HG03066 (cell line): ENCODE measurements at regions not wholly inside any gene's neighbourhood (a gene's known extent, or its start where the extent isn't known, plus 50 kb on each side); places are given as distances from the start of the nearest gene placed in this dataset.
"Not testable (repeated sequence)": the region's sequence is repeated elsewhere in the genome, so short reads cannot be mapped to it uniquely, and the experiment has no call there.

Source experiments
- ATAC-seq: cut with Tn5 transposase; IDR thresholded peaks from one replicate; pipeline ENCODE4 v1.9.1; 2021; ENCODE audit warnings: low read depth; ENCODE audit not compliant: unreplicated experiment

DNA sequence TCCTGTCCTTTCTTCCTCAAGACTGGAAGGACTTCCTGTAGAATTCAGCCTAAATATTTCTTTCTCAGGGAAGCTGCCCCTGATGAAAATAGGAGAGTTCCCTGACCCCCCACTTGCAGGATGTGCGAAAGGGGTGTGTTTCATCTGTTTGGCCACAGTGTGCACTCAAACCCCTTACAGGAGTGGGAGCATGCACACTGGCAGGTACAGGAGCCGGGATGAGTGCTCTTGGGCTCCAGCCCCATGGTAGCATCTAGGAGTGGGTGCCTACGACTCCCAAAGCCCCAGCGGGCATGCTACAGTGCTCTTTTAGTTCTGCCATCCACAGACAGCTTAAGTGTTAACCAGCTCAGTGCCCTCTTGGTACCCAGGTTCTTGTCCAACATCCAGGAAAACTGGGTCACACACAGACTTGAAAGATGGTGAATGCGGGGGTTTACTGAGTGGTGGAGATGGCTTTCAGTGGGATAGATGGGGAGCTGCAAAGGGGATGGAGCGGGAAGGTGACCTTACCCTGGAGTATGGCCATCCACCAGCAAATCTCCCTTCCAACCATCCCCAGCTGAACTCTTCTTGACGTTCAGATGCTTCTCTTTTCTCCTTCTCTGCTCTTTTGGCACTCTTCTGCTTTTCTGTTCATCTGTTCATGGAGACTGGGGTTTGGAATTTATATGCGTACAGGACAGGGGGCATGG, 295.0 kb upstream of the NCKAP5 start:
- no peak for ATAC-seq

DNA sequence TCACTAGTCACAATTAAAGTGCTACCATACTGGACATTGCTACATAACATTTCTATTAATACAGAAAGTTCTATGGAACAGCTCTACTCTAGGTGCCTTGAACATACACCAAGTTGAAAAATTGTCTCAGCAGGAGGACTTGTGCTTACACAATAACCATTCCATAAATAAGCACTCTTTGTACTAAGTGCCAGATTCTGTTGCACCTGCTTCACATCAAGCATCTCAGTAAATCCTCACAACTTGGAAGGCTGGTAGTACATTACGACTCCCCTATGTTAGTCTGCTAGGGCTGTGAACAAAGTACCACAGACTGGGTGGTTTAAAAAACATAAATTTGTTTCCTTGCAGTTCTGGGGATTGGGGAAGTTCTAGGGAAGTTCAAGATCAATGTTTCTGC, 296.9 kb upstream of the NCKAP5 start:
- ATAC-seq: no peak

DNA sequence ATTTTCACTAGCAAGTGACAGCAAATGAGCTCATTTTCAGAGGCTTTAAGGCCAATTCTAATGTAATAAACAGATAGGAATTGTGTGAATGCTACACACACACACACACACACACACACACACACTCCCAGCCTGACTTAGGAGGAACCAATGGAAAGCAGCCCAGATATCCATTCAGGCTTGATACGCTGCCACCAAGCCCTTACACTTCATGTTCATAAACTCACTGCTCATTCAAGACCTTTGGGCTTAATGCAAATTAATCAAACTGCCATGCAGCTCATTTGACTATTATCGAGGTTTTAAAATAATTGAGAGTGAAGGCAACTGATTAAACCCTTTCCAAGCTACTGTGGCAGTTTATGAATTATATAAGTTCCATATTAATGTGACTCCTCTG, 298.9 kb upstream of the NCKAP5 start:
- ATAC-seq: no peak

DNA sequence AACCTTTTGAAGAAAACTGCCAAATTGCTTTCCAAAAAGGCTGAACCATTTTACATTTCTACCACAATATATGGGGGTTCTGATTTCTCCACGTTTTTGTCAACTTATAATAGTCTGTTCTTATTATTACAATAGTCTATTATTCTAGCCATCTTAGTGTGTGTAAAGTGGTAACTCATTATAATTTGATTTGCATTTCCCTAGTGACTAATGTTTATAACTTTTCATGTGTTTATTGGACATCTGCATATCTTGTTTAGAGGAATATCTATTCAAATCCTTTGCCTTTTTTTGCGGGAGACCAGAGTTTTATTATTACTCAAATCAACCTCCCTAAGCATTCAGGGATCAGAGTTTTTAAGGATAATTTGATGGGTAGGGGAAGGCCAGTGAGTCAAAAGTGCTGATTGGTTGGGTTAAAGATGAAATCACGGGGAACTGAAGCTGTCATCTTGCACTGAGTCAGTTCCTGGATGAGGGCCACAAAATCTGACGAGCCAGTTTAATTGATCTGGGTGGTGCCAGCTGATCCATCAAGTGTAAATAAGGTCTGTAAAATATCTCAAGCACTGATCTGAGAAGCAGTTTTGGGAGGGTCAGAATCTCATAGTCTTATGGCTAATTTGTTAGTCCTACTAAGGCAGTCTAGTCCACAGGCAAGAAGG, 303.4 kb upstream of the NCKAP5 start:
- no peak for ATAC-seq

DNA sequence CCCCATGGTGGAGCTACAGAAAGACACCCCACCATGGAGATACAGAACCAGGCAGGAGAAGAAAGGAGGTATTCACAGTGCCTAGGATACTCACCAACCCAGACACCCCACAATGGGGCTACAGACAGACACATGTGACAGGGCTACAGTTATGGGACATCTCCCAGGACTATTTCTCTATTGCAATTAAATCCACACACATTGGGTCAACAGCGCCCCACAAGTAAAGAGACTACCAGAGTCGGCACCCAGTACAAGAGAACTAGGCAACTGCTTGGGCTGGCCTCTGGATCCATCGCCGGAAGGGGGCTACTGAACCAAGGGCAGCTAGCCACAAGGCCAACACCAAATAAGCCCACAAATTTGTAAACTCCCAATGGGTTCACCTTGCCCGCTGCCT, 310.1 kb upstream of the NCKAP5 start:
- no peak for ATAC-seq

DNA sequence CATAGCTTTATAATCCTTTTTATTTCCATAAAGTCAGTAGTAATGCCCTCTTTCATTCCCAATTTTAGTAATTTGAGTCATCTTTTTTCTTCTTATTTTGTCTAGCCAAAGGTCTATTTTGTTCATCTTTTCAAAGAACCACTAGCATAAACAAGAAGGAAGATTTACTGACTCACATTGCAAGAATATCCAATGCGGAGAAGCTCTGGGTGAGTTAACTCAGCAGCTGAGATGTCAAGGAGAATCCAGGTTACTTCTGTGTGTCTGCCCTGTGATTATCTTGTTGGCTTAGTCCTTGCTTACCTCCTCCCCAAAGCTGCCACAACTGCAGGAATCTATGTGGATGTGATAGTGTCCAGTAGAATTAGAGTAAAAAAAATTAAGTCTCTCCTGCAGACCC, 311.4 kb upstream of the NCKAP5 start:
- ATAC-seq: no peak

DNA sequence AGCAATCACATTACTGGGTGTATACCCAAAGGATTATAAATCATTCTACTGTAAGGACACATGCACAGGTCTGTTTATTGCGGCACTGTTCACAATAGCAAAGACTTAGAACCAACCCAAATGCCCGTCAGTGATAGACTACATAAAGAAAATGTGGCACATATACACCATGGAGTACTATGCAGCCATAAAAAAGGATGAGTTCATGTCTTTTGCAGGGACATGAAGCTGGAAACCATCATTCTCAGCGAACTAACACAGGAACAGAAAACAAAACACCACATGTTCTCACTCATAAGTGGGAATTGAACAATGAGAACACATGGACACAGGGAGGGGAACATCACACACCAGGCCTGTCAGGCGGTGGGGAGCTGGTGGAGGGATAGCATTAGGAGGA, 313.9 kb upstream of the NCKAP5 start:
- not testable (repeated sequence) for ATAC-seq

DNA sequence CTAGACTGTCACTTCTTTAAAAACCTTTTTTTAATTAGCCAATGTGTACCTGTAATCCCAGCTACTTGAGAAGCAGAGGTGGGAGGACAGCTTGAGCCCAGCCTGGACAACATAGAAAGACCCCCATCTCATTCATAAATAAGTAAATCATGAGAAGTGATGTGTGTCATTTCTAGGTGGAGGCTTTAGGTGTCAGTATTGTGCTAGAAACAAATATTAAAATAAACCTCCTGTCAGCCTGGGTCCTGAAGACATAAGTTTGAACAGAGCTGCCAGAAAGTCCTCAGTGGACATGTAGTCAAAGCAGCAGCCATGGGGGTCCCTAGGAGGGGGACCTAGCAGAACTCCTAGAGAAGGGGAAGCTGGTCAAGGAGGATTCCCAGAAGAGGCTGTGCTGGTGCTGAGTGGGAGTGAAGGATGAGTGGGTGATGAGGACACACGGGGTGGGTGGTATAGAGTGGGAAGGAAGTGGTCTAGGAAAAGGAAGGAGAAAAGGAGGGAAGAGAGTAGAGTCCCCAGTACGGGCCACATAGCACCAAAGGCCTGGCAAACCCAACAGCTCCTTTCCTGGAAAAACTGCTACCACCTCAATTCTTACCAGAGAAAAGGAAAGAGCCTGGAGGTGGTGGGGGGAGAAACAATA, 316.6 kb upstream of the NCKAP5 start:
- no peak for ATAC-seq

DNA sequence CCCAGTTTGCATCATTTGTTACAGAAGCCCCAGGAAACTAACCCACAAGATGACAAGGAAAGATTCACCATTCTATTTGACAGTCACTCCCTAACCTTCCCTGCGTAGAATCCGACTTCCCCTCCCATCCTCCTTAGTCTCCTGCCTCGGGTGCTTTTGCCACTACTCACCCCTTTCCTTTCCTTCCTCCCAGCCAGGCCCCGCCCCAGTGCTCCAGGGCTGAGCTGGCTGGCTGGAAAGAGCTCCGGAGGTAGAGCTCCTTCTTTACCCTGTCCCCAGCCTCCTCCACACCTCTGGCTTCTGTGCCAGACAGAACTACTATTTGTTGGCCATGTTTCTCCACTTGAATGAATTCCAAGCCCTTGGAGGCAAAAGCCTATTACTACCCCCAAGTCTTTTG, 317.6 kb upstream of the NCKAP5 start:
- no peak for ATAC-seq

DNA sequence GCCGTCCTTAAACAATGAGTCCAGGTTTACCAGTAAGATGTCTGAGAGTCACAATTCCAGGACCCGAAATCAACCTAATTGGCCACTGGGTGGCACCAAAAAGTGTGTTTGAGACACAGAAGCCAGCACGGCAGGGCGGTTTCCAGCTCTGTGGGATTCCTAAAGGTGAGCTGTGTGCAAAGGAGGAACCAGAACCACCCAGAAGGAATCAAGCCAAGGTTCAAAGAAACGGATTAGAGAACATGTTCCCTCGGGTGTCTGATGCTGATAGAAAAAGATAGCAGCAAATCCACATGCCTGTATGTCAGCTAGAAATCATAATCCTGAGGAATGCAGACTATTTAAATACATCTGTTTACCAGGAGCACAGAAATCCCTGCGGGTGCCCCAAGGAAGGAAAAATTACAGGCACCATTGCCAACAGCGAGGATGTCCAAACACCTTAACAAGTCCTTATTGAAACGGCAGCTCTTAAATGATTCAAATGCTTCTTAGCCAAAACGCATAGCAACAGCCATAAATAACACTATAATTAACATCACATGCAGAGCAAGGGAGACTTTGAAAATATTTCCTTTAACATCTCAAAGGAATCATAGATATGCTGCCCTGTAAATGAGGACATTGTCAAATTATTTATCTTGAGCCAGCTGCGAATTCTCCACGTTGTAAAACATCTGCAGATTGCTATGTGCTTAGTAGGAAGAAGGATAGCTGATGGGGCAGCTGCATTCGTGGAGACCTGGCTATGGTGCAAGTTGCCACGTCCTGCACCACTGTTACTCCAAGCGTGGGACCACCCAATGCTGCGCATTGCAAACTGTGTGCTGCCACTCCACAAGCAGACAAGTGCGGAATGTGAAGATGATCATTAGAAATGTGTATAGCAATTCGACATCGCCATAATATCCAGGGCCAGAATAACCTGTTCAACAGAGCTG, 318.7 kb upstream of the NCKAP5 start:
- no peak for ATAC-seq

DNA sequence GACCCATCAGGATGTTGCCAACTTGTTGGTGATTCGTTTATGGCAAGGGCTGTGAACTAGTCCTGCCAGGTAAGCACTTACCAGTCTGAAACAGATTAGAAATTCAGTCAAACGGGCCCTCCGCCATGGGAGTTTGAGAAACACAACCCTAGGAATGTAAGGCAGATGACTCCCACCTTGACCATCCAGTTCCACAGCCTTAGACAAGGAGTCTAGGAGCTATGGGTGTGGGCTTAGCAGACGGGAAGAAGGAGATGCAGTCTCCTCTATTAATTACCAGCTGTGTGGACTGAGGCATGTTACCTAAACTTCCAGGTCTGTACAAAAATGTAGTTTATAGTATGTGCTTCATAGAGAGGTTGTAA, 319.4 kb upstream of the NCKAP5 start:
- ATAC-seq: no peak

DNA sequence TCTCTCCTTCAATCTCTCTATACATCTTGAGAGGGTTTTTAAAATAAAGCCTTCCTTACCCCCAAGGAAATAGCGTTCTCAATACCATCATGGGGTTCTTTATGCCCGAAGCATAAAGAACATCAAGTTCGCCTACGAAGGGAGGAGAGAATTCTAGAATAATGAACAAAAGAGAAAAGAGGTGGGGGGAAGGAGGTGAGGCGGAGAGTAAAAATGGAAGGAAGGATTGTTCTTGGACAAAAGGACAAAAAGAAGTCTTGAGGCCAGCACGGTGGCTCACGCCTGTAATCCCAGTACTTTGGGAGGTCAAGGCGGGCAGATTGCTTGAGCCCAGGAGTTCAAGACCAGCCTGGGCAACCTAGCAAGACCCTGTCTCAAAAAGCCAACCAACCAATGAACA, 319.8 kb upstream of the NCKAP5 start:
- ATAC-seq: no peak

DNA sequence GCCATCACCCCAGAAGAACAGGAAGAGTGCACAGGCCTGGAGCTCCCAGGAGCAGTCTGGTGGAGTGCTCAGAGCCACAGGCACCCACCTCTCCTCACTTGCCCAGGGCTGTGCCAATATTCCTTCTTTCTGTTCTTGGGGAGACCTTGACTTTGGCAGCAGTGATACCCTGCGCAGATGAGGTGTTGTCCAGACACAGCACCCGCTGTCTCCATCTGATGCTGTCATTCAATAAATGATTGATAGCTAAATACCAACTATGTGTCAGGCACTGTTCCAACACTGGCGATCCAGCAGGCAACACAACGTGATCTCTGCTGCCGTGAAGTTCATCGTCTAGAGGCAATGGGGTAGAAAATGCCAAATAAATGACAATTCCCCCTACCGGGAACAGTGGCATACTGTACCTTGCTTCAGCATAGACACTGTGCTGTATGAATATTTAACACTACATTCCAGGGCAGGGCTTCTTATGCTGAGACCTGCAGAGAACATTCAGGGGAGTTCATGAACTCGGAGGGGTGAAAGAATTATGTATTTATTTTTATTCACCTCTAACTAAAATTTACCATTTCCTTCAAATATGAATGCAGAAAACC, 320.5 kb upstream of the NCKAP5 start:
- no peak for ATAC-seq

DNA sequence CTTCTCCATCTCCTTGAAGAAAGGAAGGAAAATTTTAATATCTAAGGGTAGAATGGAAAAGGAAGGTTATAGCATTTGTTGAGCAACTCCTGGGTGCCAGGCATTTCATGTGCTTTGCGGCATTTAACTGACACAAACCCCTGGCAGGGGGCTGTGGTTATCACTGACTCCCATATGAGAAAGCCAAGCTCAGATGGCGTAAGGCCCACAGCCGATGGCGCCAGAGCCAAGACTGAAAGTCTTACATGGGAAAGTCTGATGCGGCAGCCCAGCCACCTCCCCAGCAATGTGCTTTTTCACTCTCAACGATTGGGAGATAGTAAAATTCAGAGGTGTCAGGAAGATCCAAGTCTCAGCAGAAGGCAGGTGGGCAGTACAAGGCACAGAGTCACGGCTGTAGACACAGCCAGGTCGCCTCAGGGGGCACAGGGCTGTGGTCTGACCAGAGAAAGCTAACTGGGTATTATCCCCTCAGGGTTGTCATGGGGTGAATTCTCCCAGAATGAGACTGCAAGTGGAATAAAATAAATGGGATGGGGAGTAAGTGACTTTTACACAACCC, 324.2 kb upstream of the NCKAP5 start:
- no peak for ATAC-seq

DNA sequence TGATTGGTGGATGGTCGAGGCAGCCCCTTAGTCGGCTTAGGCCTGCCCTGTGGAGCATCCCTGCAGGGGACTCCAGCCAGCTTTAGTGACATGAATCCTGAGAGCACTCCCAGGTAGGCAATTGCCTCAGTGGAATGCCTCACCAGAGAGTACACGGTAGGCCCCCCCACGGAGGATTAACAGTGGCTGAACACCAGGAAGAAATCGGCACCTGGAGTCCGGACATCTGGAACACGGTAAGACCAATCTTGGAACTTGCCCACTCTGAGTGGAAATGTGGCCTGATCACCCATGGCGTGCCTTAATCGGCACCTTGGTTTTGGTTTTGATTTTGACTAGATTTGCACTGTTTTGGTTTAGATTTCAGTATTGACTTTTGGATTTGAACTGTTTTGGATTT, 326.2 kb upstream of the NCKAP5 start:
- ATAC-seq: no peak

DNA sequence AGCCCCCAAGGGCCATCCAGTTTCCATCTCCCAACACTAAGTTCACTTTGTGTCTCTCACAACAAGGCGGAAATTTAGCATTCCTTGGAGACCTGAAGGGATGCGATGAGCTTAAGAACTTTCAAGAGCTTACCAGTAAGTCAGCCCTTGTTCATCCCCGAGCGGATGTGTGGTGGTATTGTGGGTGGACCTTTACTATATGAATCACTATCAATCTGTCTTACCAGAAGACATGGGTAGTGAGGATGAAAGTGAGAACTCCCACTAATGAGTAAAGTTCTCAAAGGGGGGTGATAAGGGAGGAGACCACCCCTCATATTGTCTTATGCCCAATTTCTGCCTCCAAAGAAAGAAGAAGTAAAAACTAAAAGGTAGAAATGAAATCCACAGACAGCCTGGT, 329.6 kb upstream of the NCKAP5 start:
- ATAC-seq: not testable (repeated sequence)

DNA sequence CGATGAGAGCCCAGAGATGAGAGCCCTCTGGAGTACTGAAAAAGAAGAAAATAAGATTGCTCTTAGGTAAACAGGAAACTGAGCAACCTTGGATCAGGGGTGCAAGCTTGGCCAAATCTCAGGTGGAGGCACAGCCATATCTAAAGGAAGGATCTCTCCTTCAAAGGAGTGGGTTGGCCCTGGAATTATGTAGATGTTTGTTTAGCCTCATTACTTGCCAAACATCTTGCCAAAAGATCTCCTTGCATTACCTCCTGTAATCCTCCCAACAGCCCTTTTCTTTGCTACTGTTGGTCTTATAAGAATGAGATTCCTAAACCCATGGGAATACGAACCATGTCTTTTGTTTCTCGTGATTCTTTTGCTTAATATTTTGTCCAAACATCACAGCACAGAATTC, 332.6 kb upstream of the NCKAP5 start:
- ATAC-seq: no peak

DNA sequence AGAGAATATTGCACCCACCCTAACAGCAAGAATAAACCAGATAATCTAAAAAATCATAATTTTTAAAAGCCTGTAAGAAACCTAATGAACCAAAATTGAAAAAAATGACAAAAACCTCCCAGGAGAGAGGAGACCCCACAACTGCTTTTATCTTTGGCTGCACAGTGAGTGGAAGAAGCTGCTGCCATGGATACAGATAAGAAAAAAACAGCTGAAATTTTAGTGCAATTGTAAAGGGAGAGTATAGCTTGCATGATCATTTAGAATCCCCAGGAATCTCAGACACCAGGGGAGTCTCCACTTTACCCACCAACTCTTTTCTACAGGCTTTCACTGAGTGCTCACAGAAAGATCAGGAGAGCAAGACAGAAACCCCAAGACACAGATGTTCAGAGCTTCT, 338.1 kb upstream of the NCKAP5 start:
- no peak for ATAC-seq

DNA sequence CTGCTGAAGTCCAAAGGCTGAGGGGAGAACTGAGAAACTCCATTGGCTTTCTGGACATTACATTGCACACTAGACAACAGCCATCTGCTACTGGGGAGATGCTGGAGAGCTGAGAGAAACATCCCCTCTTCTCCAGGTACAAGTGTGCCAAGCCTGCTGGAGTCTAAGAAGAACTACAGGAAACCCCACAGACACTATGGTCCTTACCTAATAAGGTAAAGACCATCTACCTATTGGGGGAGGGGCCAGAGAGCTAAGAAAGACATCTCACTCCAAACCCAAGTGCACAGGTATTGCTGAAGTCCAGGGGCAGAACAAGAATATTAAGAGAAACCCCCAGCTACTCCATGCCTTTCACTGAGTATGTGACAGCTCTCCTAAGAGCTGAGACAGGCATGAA, 338.7 kb upstream of the NCKAP5 start:
- no peak for ATAC-seq

DNA sequence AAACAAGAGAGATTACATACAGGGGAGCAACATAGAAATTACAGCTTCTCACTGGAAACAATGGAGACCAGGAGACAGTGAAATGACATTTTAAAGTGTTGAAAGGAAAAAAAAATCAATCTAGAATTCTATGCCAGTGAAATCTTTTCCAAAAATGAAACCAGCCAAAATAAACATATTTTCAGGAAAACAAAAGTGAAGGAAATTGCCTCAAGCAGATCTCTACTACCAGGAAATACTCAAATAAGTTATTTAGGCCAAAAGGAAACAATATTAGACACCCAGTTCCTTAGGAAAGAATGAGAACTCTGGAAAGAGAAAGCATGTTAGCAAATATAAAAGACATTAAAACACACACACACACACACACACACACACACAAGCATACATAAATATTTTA, 339.9 kb upstream of the NCKAP5 start:
- ATAC-seq: no peak
